HuH-7 (cell line): ENCODE measurements at regions not wholly inside any gene's neighbourhood (a gene's known extent, or its start where the extent isn't known, plus 50 kb on each side); places are given as distances from the start of the nearest gene placed in this dataset.
"Not testable (repeated sequence)": the region's sequence is repeated elsewhere in the genome, so short reads cannot be mapped to it uniquely, and the experiment has no call there.

Experiments
- DNase-seq: peaks from one replicate; pipeline ENCODE4 v3.0.0; 2011; ENCODE audit warnings: low spot score

DNA sequence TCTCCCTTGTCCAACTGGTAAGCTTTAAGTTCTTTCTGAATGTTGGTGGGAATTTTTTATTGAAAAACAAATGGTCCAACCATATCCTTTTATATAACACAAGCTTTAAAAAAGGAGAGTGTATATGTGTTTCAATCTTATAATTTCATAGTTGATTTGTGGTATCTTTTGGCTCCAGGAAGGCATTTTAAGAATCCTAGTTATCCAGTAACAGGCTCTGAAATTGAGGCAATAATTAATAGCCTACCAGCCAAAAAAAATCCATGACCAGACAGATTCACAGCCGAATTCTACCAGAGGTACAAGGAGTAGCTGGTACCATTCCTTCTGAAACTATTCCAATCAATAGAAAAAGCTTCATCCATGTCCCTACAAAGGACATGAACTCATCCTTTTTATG lies 141.6 kb downstream of the FZD1 start:
- DNase-seq: not testable (repeated sequence)

DNA sequence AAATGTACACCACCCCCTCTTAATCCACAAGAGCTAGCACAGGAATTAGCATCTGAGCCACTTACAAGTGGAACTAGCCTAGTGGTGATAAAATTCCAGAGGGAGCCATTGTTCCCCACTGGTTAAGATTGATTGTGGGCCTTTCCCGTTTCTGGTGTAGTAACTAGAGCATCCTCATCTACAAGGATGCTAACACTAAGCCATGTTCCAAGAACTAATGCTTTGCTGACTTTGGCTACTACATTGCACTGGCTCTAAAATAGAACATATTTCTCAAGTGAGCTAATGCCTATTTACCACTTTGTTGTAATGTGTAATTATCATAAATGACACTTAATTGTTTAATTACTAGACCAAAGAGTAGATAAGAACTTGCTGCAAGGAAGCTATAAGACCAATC lies 143.7 kb downstream of the FZD1 start:
- DNase-seq: no peak

DNA sequence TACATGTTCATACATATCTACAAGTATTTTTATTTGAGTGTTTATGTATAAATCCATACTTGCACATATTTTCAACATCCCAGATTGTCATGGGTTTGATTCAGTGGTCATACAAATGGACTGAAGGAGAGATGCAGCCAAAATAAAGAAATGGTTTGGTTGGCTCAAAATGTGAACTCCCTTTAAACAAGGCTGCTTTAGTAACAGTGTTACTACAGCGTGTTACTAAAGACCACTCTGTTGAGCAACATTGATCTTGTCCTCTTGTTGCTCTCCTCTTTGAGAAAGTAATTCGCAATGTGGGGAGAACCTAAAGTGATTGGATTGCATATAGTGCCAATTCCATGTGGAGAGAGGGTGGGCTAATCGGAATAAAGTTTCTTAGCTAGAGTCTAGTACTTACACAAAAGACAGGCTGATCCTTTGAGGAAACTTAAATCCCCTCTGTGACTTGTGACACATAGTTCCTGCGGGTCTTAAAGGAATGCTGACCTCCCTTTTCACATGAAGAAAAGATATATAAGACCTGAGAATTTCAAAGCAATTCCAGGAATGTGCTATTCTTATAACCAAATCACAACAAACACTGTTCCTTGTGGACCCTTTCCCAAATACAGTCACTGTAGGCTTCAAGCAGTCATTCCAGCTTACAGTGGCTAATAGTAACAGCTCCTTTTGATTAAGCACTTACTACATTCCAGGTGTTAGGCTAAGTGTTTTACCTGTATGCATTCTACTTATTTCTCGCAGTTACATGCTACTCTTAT lies 144.3 kb downstream of the FZD1 start:
- DNase-seq: no peak

DNA sequence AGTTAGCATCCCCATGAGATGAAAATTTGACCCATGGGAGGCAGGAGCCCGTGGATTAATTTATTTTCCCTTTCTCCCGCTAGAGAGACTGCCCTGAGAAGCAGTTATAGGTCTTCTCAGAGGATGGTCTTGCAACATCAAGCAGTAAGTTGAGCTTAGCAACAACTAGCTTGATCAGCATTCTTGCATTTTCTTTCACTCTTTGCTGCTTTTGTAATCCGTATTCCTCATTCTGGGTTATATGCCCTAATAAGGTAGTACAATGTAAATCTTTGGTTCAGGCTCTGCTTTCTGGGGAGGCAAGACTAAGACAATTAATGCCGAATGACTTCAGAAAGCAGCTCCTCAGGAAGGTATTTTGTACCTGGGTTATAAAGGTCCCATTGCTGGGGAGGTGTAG lies 146.8 kb downstream of the FZD1 start:
- DNase-seq: no peak

DNA sequence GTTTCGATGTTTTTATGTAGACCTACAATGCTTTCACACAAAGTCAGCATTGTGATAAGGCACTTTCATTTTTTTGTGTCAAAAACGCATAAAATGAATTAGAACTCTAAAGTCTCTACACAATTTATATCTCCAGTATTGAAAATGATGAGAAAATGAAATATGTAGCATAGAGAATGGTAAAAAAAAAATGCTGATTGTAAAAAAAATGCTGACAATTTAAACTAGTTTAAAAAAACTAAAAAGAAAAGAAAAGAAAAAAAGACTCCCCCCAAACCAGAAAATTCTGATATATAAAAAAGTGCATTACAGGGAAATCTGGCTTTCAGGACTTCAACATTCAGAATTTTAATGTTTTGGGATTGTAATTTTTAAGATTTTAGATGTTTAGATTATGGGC lies 148.1 kb downstream of the FZD1 start:
- no peak for DNase-seq

DNA sequence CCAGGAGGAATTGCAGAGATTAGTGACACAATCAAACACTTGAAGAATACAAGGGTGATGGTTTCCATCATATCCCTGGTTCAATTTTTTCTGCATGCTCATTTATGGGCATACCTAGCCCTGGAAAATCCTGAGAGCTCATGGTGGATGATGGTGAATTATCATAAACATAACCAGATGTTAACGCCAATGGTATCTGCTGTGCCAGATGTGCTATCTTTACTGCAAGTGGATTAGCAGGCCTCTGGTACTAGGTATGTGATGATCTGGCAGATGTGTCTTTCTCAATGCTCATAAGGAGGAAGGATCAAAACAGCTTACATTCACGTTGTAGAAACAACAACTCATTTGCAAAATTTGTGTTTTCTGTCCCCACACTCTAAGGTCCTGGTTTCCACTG lies 150.5 kb downstream of the FZD1 start:
- no peak for DNase-seq

DNA sequence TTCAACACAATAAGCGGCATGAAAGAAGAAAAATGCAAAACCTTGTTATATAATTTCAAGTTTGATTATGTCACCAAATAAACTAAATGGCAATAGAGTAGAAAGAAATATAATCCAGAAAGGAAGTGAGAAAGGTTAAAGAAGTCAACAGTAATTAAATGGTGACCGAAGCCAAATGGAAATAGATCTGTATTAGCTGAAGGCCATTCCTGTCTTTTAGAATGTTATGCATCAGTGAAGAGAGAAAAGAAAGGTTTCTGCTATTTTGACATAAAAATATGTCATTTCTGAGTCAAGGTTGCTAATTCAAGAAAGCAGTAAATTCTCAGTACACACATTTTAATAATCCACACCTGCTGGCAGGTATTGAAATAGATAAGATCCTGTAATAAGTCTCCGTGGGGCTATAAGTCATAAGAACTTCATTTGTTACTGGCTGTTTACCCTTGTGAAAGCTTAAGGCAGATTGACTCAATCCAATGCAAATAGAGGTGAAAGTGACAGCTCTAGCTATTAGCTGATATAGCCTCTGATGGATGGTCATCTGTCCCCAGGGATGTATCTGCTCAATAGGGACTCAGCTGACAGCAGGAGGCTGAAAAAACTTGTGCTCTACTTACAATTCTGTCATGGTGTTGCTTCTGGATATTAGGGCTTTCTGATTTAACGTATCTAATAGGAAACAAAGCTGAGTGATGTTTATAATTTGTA lies 152.1 kb downstream of the FZD1 start:
- no peak for DNase-seq

DNA sequence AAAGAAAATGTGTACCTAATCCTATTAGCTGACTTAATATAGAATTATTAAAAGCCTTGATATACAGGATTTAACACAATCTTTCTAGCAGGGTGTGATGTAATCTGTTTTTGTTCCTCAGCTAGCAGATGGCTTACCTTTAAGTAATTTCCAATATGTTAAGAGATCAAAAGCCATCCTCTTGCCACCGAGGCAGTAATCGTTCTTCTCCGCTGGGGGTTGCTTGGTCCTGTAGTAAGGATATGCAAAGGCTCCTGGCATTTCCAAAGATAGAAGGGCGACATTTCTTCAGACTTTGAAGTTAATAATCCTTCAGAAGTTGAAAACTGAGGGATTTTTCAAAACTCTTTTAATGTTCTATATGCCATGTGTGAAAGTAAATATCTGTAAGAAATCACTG lies 156.4 kb downstream of the FZD1 start:
- DNase-seq: no peak

DNA sequence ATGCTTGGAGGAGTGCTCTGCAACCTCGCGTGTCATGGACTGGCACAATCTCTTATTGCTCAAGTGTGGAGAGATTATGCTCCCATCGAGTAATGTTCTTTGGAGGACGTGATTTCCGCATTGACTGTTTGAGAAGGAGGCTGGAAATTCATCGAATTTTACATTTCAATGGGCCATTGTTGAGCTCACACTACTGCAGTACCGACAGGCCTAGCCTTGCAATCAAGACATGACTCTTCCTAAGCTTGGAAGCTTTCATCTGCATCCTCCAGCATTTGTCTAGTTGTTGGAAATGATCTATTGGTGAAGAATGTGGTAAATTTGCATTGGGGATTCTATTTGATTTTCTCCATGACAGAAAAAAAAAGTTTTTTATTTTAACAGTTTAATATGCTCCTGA lies 156.8 kb downstream of the FZD1 start:
- no peak for DNase-seq

DNA sequence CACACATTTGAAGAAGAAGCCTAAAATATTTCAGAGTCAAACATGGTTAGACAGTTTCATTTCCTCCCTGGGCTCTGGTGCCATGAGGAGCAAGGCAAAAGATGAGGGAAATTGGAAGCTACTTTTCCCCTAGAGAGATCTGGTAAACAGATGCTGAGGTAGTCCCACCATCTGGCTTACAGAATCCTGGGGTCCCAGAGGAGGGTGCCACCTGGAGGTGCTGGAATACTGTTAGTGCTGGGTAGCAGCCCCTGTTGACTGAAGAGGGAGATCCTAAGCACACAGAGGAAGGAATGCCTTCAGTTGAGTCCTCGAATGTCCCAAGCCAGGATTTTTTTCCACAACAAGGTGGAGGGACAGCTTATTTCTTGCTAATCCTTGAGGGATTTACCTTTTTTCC lies 160.1 kb downstream of the FZD1 start:
- peak; percentile 3 for DNase-seq

DNA sequence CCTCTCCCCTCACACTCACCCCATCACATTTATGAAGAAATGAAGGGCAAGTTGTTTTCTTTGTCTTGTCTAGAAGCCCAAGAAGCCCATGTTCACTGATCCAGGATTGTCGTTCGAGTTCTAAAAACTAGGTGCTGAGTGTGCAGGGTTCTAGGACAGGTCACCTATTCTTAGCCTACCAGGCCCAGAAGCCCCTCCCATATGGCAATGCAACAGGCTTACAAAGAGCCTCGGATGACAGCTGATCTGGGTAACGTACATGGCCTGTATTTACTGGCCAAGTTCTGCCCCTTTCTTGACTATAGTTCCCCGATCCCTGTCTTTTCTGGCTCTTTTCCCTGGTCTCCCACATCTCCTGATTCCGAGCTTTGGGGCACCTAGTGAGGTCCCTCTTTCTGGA lies 160.9 kb downstream of the FZD1 start:
- no peak for DNase-seq

DNA sequence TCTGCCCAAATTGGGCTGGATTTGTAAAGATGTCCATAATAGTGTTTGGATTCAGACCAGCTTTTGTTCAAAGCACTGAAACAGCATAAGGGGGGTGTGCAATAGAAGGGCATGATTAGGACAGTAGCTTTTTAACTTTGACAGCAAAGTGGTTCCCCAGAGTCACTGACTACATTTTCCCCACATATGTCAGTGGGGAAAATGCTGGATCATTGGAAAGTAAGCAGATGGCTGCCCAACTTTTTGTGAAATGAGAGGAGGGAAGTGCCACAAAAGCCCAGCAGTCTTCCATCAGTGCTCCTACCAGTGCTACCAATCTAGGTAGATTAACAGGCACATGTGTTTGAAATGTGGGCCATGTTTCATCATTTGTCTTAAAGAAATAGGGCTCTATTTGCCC lies 162.8 kb downstream of the FZD1 start:
- DNase-seq: no peak

DNA sequence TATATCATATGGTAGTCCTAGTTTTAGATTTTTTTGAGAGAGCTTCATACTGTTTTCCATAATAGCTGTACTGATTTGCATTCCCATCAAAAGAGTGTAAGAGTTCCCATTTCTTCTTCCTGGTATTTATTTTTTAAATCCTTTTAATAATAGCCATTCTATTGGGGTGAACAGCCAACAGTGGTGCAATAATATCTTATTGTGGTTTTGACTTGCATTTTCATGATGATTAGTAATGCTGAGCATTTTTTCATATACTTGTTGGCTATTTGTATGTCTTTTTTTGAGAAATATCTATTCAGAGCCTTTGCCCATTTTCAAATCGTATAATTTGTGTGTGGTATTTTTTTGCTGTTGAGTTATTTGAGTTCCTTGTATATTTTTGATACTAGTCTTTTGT lies 167.4 kb downstream of the FZD1 start:
- no peak for DNase-seq

DNA sequence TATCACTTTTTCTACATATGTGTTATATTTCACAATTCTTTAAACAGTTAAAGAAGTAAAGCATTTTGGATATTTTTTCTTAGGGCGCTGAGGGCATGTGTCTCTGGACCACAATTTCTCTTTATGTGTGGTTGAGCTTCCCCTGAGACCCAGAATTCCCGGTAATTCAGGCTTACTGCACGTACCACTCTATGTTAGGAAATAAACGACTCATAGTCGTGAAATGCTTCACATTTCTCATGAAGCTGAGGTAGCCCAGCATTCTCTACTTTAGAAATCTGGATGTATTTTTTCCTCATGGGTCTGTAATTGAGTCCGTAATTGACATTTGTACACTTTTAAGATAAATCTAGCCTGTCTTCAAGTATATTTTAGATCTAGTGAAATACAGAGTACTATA lies 170.6 kb downstream of the FZD1 start:
- DNase-seq: no peak

DNA sequence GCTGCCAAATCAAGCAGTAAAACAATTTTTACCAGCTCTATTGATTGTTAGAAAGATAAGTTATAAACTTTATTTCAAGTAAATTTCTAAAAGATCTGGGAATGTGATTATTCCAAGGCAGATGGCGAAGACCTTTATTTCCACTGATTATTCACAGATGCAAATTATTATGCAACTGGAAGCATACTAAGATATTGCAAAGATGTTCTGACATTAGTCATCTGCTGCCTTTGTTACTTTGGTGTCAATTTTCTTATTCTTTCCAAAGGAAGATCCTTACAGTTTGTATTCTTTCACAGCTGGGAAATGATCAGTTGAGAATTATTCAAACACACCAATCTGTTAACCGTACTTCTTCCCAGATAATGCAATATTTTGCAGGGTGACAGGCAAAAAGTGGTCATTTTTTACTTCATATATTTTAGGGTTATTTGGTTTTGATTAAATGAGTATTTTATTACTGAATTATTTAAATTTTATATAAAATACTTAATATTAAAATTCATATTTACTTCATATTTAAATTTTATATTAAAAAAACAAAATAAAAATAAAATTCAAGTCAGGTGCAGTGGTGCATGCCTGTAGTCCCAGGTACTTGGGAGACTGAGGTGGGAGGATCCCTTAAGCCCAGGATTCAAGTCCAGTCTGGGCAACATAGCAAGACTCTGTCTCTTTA lies 171.3 kb downstream of the FZD1 start:
- DNase-seq: no peak

DNA sequence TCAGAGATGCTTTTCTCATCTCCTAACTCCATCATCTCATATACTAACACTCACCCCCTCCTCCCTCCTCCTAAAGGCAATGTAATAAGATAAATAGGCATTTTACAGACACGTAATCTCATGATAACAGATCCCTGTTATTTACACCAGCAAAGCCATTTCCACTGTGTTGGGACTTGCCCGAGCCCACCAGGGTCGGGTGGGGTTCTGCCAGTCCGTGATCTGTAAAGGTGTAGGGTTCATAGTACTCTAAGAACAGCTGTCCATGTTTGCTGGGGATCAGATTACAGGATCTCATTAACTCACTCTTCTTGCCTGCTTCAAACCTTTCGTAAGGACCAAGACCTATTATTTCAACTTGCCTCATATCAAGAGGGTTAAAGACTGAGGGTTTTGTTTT lies 172.4 kb downstream of the FZD1 start:
- DNase-seq: peak; percentile 8

DNA sequence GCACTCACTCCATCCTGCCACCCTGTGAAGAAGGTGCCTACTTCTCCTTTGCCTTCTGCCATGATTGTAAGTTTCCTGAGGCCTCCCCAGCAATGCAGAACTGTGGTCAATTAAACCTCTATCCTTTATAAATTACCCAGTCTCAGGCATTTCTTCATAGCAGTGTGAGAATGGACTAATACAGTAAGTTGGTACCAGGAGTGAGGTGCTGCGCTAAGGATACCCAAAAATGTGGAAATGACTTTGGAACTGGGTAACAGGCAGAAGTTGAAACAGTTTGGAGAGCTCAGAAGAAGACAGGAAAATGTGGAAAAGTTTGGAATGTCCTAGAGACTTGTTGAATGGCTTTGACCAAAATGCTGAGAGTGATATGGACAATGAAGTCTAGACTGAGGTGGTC lies 176.0 kb downstream of the FZD1 start:
- not testable (repeated sequence) for DNase-seq

DNA sequence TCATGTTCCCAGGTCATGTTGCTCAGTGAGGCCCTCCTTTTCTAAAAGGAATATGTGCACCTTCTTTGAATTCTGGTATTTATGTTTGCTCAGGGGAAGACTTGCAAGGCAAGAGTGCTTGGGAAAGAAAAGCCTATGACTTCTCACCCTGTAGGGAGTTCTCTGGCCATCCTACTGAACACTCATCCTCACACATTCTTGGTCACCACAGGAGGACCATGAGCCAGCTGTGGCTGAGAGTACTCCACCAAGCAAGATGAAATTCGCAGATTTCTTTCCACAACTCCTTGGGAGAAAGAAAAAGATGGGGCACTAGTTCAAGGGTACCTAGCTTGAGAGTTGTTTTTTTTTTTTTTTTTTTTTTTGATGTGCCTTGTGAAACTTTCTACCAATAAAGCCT lies 179.6 kb downstream of the FZD1 start:
- no peak for DNase-seq

DNA sequence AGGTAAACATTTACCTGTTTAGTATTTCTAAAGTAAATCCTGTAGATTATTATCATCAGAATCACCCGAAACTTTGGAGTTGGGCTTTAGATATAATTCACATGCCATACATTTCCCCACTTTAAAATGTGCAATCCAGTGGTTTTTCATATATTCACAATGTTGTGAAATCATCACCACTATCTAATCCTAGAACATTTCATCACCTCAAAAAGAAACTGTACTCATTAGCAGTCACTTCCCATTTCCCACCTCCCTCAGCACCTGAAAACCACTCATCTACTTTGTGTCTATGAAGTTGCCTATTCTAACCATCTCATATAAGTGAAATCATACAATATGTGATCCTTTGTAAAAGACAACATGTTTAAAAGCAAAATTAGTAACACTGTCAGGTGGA lies 182.6 kb downstream of the FZD1 start:
- DNase-seq: no peak

DNA sequence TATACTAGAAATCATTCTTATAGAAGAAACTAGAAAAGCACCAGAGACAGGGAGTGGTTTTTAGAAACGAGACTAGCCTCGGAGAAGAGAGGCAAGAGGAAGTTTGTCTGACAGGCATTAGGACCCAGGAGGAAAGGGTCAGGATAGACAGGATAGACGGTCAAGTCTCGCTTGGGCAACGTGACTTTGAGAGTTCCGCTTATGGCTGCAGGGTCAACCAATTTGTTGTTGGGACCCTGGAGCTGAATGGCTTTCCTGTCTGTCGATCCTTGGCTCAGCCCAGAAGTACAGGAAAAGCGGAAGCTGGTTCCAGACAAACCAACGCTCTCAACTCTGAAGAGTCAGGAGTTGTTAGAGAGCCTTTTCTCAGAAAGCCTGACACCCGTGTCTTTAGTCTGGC lies 191.2 kb downstream of the FZD1 start:
- no peak for DNase-seq

DNA sequence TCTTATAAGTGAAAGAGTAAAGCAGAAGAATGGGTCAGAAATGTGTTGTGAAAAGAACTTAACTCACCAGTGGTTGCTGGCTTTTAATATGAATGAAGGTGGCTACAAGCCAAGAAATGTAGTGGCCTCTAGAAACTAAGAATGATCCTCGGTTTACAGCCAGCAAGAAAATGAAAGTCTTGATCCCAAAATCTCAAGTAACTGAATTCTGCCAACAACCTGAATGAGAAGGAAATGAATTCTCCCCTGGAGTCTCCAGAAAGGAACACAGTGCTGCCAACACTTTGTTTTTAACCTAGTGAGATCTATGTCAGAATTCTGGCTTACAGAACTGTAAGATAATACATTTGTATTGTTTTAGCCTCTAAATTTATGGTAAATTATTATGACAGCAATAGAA lies 193.0 kb downstream of the FZD1 start:
- DNase-seq: no peak

DNA sequence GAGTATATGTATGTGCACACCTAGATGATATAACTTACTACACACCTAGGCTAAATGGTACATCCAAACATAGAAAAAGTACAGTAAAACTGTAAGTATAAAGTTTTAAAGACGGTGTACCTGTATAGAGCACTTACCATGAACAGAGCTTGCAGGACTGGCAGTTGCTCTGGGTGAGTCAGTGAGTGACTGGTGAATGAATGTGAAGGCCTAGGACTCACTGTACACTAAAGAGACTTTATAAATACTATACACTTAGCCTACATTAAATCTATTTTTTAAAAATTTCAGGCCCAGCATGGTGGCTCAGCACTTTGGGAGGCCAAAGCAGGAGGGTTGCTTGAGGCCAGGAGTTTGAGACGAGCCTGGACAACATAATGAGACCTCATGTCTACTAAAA lies 195.3 kb downstream of the FZD1 start:
- DNase-seq: no peak

DNA sequence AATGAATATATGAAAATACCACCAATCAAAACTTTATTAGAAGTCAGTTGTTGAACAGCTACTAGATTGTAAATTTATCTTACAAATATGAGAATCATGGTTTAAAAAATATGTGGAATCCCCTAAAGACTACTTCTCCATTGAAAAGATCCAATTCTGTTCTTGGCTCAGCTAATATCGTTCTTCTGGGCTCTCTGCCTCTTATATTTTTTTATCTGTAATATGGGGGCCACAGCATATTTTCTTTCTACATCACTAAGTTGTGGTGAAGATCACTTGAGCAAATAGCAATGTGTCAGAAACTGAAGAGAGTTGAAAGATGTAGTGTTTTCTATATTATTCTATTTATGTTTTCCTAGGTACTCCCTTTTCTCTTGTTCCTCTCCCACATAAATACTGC lies 198.1 kb downstream of the FZD1 start:
- DNase-seq: no peak
